Spleen (tissue), 11 donors: ENCODE measurements at regions not wholly inside any gene's neighbourhood (a gene's known extent, or its start where the extent isn't known, plus 50 kb on each side); places are given as distances from the start of the nearest gene placed in this dataset.

ENCODE experiments used
- DNase-seq: peaks from one replicate; pipeline ENCODE4 v3.0.0-alpha.2; 2020
- H3K27ac ChIP-seq, 8 donors: fragments of 200-600 bp; sonication (generic) in 7 of 8; 1 replicate in 4 of 8; 2 replicates in 4 of 8; pipeline versions ENCODE4 v1.5.0 to v1.8.0; 2016 to 2021; ENCODE audit warnings: inconsistent platforms in 4 of 8, mild to moderate bottlenecking in 4 of 8, moderate library complexity in 1 of 8
- H3K27me3 ChIP-seq, 7 donors: fragments of 200-600 bp; sonication (generic) in 6 of 7; replicated peaks in 1 of 7; 1 replicate in 4 of 7; 2 replicates in 3 of 7; pipeline versions ENCODE4 v1.5.0 to v1.8.0; 2016 to 2021; ENCODE audit warnings: inconsistent platforms in 3 of 7, mild to moderate bottlenecking in 1 of 7
- H3K36me3 ChIP-seq, 6 donors: fragments of 200-600 bp; sonication (generic) in 5 of 6; 1 replicate in 4 of 6; 2 replicates in 2 of 6; pipeline versions ENCODE4 v1.5.0 to v1.8.0; 2016 to 2021; ENCODE audit warnings: inconsistent platforms in 2 of 6
- H3K4me1 ChIP-seq, 6 donors: fragments of 200-600 bp; sonication (generic) in 5 of 6; 1 replicate in 3 of 6; 2 replicates in 3 of 6; pipeline versions ENCODE4 v1.5.0 to v1.8.0; 2016 to 2021; ENCODE audit warnings: inconsistent platforms in 3 of 6
- H3K4me3 ChIP-seq, 8 donors: fragments of 200-600 bp; sonication (generic) in 7 of 8; 1 replicate in 4 of 8; 2 replicates in 4 of 8; pipeline versions ENCODE4 v1.5.0 to v1.8.0; 2016 to 2021; ENCODE audit warnings: inconsistent platforms in 4 of 8, mild to moderate bottlenecking in 4 of 8, moderate library complexity in 2 of 8
- H3K9me3 ChIP-seq, 8 donors: fragments of 200-600 bp; sonication (generic) in 7 of 8; 1 replicate in 4 of 8; 2 replicates in 4 of 8; pipeline versions ENCODE4 v1.5.0 to v1.8.0; 2016 to 2021; ENCODE audit warnings: inconsistent platforms in 4 of 8
- POLR2A ChIP-seq, 3 donors: fragments of 450-650 bp; IDR thresholded peaks; one replicate each; pipeline ENCODE4 v1.5.1; 2017; ENCODE audit warnings: antibody characterized with exemption in 3 of 3, mild to moderate bottlenecking in 1 of 3
- POLR2AphosphoS5 ChIP-seq, 3 donors: sonication (generic); formaldehyde crosslinking; IDR thresholded peaks; one replicate each; pipeline ENCODE4 v1.5.1; 2017; ENCODE audit warnings: antibody characterized with exemption in 3 of 3
- WGBS, 5 donors: extraction: QIAGEN DNeasy Blood & Tissue Kit in 3 of 5; methylation state at CpG; one replicate each; pipeline versions ENCODE4 v1.1.5 to v1.1.7; 2013 to 2018; 5-methylcytosine and 5-hydroxymethylcytosine counted together
- intact Hi-C: fragments of 100-400 bp; cut with DNase I; formaldehyde crosslinking; loops from one replicate; pipeline ENCODE4 v1.15.0; 2023; ENCODE audit warnings: low total_unique reads
- TF ChIP-seq, protein P1 (sequence below), 11 experiments: fragments of 200-600 bp in 7 of 11; fragments of 450-650 bp in 4 of 11; sonication (generic) in 4 of 11; IDR thresholded peaks in 8 of 11; conservative IDR thresholded peaks in 3 of 11; 1 replicate in 7 of 11; 2 replicates in 4 of 11; pipeline versions ENCODE4 v1.4.0 to v1.8.0; 2016 to 2021; ENCODE audit warnings: antibody characterized with exemption in 11 of 11, inconsistent platforms in 4 of 11, mild to moderate bottlenecking in 1 of 11
- donor health status: healthy with polysubstance abuse.
- donor health status: DM: no; HTN: no; CAD: no; lungs with moderate emphysema.
- donor health status: DM: no; HTN: no; CAD: no.
- donor health status: Bipolar disorder and iron deficiency.
- donor health status: healthy.
- donor health status: DM: no; HTN: no; CAD: no.
- donor health status: DM: yes; HTN: yes; CAD: no.

DNA sequence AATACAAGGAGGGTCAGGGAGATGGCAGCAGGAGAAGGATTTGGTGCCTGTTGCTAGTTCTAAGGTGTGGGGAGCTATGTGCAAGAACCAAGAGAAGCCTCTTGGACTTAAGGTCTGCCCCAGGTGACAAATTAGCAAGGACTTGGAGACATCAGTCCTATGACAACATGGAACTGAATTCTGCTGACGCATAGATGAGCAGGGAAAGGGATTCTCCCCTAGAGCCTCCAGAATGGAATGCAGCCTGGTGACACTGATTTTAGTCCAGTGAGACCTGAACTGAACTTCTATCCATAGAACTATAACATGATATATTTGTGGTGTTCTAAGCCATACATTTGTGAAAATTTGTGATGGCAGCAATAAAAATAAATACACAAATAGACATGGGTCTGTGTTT is 215.6 kb downstream of the ESM1 start:
- TF ChIP-seq POLR2AphosphoS5 (IDR thresholded peaks at IDR 0.05) (no peak), POLR2A (IDR thresholded peaks at IDR 0.05) (no peak)
- WGBS, 5 donors = 95 to 100% (median 100%) methylated on average over 1 of the region's 1 CpG
- intact Hi-C loops = no loop called here
- Histone ChIP-seq H3K9me3 (no peaks in the 10 kb centered on the region), H3K36me3 (no peaks in the 10 kb centered on the region), H3K27me3 (no peaks in the 10 kb centered on the region), H3K4me3 (no peak overlapping the region), H3K4me1 (peaks cover 0 to 37% (median 3%) of the 10 kb centered on the region in 6 donors), H3K27ac (no peak overlapping the region)
- no peak for DNase-seq

DNA sequence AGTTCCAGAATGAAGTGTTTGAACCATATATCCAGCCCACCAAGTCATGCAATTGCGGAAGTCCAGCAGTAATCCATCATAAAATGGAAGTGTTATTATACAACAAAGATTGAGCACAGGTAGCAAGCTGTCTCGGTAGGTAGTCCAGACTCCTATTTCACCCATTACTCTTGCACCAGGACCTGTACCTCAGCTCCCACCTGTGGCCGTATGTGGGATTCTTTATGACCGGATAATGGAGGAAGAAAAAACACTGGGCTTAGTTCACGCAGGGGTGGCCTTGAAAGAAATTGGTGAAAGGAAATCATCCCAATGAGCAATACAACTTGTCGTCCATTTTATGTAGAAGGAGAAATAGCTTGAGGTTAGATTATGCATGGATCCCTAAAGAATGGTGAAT is 216.3 kb downstream of the ESM1 start:
- intact Hi-C loops = no loop called here
- Histone ChIP-seq H3K27me3 (no peaks in the 10 kb centered on the region), H3K4me1 (peaks cover 0 to 37% (median 3%) of the 10 kb centered on the region in 6 donors), H3K4me3 (no peak overlapping the region), H3K36me3 (no peaks in the 10 kb centered on the region), H3K27ac (no peak overlapping the region), H3K9me3 (no peaks in the 10 kb centered on the region)
- WGBS, 5 donors = 84 to 94% (median 91%) methylated on average over 6 of the region's 6 CpGs
- DNase-seq = no peak
- TF ChIP-seq POLR2A (IDR thresholded peaks at IDR 0.05) (no peak), POLR2AphosphoS5 (IDR thresholded peaks at IDR 0.05) (no peak)
- TF ChIP-seq, protein P1, sequence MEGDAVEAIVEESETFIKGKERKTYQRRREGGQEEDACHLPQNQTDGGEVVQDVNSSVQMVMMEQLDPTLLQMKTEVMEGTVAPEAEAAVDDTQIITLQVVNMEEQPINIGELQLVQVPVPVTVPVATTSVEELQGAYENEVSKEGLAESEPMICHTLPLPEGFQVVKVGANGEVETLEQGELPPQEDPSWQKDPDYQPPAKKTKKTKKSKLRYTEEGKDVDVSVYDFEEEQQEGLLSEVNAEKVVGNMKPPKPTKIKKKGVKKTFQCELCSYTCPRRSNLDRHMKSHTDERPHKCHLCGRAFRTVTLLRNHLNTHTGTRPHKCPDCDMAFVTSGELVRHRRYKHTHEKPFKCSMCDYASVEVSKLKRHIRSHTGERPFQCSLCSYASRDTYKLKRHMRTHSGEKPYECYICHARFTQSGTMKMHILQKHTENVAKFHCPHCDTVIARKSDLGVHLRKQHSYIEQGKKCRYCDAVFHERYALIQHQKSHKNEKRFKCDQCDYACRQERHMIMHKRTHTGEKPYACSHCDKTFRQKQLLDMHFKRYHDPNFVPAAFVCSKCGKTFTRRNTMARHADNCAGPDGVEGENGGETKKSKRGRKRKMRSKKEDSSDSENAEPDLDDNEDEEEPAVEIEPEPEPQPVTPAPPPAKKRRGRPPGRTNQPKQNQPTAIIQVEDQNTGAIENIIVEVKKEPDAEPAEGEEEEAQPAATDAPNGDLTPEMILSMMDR (IDR thresholded peaks at IDR 0.05 in 8 of 11, conservative IDR thresholded peaks at IDR 0.05 in 3 of 11) = no peak

DNA sequence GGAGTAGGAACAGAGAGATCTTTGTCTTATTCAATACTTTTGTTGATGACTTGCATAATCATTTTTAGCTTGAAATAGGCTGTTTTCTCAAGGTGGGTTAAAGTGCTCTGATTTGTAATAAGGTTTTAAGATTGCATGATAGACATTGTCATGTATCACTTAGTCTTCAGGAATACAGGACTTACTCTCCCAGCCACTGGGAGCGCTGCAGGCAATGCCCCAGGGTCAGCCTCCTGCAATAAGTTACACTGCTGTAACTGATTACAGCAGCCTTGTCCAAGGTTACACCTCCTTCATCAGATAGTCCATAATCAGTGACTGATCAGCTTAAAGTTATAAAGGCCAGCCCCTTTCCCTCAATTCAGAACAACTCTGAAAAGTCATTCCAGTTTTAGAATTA is 218.6 kb downstream of the ESM1 start:
- TF ChIP-seq POLR2A (IDR thresholded peaks at IDR 0.05) = no peak
- no peak overlapping the region for H3K4me3 ChIP-seq
- WGBS, 5 donors = 67 to 100% (median 100%) methylated on average over 1 of the region's 1 CpG
- H3K4me1 ChIP-seq = peaks cover 0 to 19% (median 0%) of the 10 kb centered on the region in 6 donors
- no peaks in the 10 kb centered on the region for H3K36me3 ChIP-seq
- no peak for DNase-seq
- no peaks in the 10 kb centered on the region for H3K27me3 ChIP-seq
- no peaks in the 10 kb centered on the region for H3K9me3 ChIP-seq
- intact Hi-C loops = no loop called here
- H3K27ac ChIP-seq = no peak overlapping the region

DNA sequence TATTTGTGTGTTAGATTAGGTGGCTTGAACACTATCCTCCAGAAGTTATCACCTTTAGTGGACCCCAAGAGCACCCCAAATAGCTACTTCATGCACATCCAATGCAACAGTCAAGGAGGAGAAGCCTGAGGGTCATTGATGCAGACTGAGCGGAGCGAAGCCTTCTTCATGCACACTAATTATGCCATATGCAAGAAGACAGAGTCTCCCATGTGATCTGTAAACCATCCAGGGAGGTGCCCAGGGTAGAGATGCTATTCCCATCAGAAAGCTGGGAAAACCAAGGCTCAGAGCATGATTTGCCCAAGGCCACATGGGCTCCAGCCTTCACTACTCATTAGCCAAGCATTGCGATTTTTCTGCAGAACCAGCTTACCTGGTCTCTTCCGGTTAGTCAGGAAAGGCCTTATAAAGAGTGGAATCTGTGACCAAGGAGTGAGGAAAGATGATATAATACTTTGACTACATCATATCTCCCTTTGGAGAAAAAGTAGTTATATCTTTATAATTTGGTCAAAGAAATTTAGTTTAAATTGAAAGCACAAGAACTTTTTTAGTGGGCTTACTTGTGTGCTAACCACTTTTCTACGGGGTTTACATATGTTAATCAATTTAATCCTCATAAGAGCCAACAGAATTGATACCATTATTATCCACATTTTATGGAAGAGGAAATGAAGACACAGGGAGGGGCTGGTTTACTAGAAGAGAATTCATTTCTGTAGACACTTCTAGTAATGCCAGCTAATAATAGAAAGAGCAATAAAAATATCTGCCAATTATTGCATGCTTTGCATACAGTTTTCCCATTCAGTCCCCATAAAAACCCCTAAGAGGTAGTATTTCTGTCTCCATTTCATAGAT is 220.0 kb downstream of the ESM1 start:
- intact Hi-C loops = no loop called here
- Histone ChIP-seq H3K27me3 (no peaks in the 10 kb centered on the region), H3K9me3 (no peaks in the 10 kb centered on the region), H3K4me1 (peaks cover 0 to 13% (median 0%) of the 10 kb centered on the region in 6 donors), H3K4me3 (no peak overlapping the region), H3K36me3 (no peaks in the 10 kb centered on the region), H3K27ac (no peak overlapping the region)
- no peak for DNase-seq
- TF ChIP-seq POLR2AphosphoS5 (IDR thresholded peaks at IDR 0.05) (no peak), POLR2A (IDR thresholded peaks at IDR 0.05) (no peak)
- TF ChIP-seq, protein P1 (IDR thresholded peaks at IDR 0.05 in 8 of 11, conservative IDR thresholded peaks at IDR 0.05 in 3 of 11) = no peak
- WGBS, 5 donors = 92 to 97% (median 94%) methylated on average over 5 of the region's 5 CpGs
